ENCODE measurements at regions not wholly inside any gene's neighbourhood (a gene's known extent, or its start where the extent isn't known, plus 50 kb on each side); places are given as distances from the start of the nearest gene placed in this dataset.

DNA sequence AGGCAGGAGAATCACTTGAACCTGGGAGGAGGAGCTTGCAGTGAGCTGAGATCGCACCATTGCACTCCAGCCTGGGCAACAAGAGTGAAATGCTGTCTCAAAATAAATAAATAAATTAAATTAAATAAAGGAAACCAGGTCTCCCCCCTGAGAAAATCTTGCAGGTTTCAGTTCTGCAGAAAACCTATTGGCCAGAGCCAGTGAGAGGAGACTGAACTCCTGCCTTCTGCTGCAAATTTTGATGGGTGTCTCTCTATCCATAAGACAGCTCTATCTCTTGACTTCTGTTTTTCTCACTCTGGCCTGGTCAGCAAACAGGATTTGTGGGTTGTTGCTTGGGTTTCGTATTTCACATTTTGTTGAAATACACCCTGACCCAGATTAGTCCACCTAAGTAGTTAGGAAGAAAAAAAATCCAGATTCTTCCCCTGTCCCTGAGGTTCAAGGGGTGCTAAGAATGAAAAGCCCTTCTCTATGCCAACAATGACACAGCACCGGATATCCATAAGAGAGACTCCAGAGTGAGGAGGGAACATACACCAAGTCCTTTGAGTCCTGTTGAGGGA lies 86.7 kb upstream of the MAP4K4 start:
- TF ChIP-seq CTCF (conservative IDR thresholded peaks at IDR 0.05; ENCODE audit: low read depth, low read length) = no peak
- no peak for TF ChIP-seq EZH2 (IDR thresholded peaks at IDR 0.05; ENCODE audit: borderline replicate concordance, low read depth, low read length, poor library complexity, severe bottlenecking)
